ENCODE measurements at regions not wholly inside any gene's neighbourhood (a gene's known extent, or its start where the extent isn't known, plus 50 kb on each side); places are given as distances from the start of the nearest gene placed in this dataset.
"Not testable (repeated sequence)": the region's sequence is repeated elsewhere in the genome, so short reads cannot be mapped to it uniquely, and the experiment has no call there.

DNA sequence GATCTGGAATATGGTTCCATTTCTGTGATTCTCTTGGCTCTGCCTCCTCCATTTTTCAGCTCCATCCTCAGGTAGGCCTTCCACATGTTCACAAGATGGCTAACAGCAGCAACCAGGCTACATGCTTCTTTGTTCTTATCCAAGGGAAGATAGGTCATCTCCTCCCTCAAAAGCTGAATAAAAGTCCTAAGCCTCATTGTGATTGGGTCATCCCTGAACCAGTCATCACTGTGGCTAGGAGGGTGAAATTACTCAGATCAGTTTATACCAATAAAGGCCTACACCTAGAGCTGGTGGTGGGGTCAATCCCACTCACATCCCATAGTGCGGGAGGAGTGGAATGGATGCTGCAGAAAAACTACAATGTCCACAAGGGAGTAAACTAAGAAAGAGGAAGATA, 131.6 kb upstream of the HUWE1 start:
- not testable (repeated sequence) for TF ChIP-seq CTCF (IDR thresholded peaks at IDR 0.05; ENCODE audit: insufficient read depth, low read length, poor library complexity, severe bottlenecking); EZH2phosphoT487 (conservative IDR thresholded peaks at IDR 0.05; ENCODE audit: low read length)
